MG63 (cell line): ENCODE measurements at regions not wholly inside any gene's neighbourhood (a gene's known extent, or its start where the extent isn't known, plus 50 kb on each side); places are given as distances from the start of the nearest gene placed in this dataset.
"Not testable (repeated sequence)": the region's sequence is repeated elsewhere in the genome, so short reads cannot be mapped to it uniquely, and the experiment has no call there.

Experiments
- DNase-seq: peaks from one replicate; pipeline ENCODE4 v3.0.0-alpha.2; 2020
- H3K27me3 ChIP-seq: fragments of 250-450 bp; sonication (Bioruptor Pico); 2 replicates; pipeline ENCODE4 v1.5.1; 2020; ENCODE audit warnings: mild to moderate bottlenecking, moderate library complexity
- H3K36me3 ChIP-seq: fragments of 250-450 bp; sonication (Bioruptor Pico); 2 replicates; pipeline ENCODE4 v1.5.1; 2020; ENCODE audit warnings: mild to moderate bottlenecking, moderate library complexity
- H3K4me3 ChIP-seq: fragments of 250-450 bp; sonication (Bioruptor Pico); 2 replicates; pipeline ENCODE4 v1.5.1; 2020; ENCODE audit warnings: mild to moderate bottlenecking, moderate library complexity
- H3K9me3 ChIP-seq: fragments of 250-450 bp; sonication (Bioruptor Pico); 2 replicates; pipeline ENCODE4 v1.5.1; 2020; ENCODE audit warnings: mild to moderate bottlenecking, moderate library complexity

DNA sequence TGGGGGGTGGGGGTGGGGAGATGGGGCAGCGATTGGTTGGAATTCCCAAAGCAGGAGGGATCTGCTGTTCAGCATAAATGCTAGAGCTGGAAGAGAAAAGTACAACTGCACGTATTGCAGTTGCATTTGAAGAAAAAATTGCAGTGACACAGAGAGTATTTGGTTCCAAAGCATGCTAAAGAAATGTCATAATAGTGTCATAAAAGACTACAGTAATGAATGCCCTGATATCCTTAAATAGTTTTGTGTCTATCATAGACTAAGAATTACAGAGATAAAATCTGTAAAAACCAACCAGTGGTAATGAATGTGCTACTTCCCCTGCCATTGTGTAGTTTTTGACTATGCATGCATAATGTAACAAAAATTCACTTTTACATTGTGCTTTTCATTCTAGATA lies 693.6 kb upstream of the SLC35B3 start:
- Histone ChIP-seq H3K4me3 (no peak overlapping the region), H3K9me3 (no peaks in the 10 kb centered on the region), H3K36me3 (no peaks in the 10 kb centered on the region), H3K27me3 (no peaks in the 10 kb centered on the region)
- no peak for DNase-seq

DNA sequence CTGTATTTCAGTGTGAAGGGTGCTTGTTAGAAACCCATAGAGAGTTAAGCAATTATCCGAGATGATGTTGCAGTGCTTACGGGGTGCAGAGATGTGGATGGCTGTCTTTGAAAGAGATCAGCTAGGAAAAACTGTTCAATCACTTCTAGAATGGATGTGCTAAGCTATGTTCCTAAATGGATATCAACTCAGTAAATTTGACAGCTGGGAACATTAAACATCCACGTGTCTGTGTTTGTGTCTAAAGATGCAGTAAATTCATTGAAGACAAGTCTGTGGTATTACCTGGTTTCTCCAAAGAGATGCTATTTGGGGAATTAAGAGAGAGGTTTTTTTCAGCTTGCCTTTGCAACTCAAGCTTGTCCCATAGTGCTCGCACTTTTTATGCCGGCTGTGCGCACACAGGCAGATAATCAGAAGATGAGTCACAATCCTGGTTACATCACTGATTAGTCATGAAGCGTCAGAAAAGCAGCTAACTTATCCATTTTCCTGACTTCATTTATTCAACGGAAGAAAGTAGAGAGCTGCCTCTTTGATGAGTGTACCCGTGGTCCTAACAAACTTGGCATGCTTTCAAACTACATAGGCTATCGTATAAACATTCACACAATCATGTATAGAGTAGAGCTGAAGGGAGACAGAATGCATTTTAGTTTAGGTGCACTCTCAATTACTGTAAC lies 691.7 kb upstream of the SLC35B3 start:
- DNase-seq = no peak
- Histone ChIP-seq H3K9me3 (no peaks in the 10 kb centered on the region), H3K36me3 (no peaks in the 10 kb centered on the region), H3K4me3 (no peak overlapping the region), H3K27me3 (no peaks in the 10 kb centered on the region)

DNA sequence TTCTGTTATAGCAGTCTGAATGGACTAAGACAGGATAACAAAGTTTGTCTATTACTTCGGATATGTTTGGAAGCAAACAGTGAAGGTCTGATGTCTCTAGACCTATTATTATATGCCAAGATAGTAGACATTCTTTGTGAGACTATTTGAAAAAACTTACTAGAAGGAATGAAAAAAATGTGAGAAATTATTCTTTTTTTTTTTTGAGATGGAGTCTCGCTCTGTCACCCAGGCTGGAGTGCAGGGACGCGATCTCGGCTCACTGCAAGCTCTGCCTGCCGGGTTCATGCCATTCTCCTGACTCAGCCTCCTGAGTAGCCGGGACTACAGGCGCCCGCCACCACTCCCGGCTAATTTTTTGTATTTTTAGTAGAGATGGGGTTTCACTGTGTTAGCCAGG lies 690.7 kb upstream of the SLC35B3 start:
- H3K36me3 ChIP-seq, H3K4me3 ChIP-seq, DNase-seq, H3K27me3 ChIP-seq, H3K9me3 ChIP-seq: not testable (repeated sequence)

DNA sequence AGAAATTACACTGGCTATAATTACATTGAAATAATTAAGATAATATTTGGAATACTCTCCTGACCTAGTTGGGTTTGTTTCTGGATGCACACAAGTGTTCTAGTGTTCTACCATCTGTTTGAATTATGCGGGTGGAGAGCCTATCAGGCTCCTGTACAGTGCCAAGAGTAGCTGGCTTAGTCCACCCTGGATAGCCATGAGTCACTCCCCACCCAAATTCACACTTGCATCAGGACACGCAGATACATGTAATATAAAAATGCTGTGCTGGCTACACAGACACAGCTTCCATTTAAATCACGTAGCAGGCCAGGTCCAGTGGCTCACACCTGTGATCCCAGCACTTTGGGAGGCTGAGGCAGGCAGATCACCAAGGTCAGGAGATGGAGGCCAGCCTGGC lies 686.2 kb upstream of the SLC35B3 start:
- H3K36me3 ChIP-seq = no peaks in the 10 kb centered on the region
- no peak overlapping the region for H3K4me3 ChIP-seq
- peak; percentile 68 for DNase-seq
- no peaks in the 10 kb centered on the region for H3K27me3 ChIP-seq
- no peaks in the 10 kb centered on the region for H3K9me3 ChIP-seq

DNA sequence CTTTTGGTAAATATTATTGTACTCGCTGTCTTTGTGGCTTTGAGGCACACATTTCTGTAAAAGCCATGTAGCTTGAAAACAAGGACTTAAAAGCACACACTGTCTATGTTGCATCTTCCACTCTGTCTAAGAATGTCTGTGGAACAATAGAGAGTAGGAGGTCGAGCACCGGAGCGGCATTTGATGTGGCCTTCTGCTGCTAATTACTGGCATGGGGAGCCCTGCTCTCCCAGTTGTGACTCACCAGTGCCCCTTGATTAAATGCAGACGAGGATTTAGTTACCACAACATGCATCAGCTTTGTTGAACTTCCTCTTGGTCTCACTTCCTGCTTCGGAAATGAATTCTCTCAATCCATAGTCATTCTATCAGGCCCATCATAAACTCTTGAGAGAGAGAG lies 680.7 kb upstream of the SLC35B3 start:
- no peak overlapping the region for H3K4me3 ChIP-seq
- H3K9me3 ChIP-seq = no peaks in the 10 kb centered on the region
- peak; percentile 32 for DNase-seq
- no peaks in the 10 kb centered on the region for H3K27me3 ChIP-seq
- no peaks in the 10 kb centered on the region for H3K36me3 ChIP-seq

DNA sequence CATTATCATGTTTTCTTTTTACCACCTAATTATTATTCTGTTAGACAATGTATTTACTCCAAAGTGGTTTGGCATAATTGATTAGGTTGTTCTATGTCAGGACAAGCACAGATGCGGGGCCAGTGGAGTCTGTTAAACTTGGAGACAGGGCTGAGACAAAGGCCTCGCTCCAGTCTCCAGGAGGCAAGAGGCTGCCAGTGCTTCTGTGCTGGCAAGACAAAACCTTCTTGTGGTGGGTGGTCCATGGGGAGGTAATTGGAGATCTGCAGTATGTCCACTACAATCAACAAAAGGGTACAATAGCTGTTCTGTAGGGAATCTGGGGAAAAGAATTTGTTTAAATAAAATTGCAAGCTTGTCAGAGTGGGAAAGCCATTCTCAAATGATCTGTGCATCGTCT lies 677.2 kb upstream of the SLC35B3 start:
- H3K36me3 ChIP-seq = no peaks in the 10 kb centered on the region
- no peak for DNase-seq
- H3K4me3 ChIP-seq = no peak overlapping the region
- no peaks in the 10 kb centered on the region for H3K9me3 ChIP-seq
- no peaks in the 10 kb centered on the region for H3K27me3 ChIP-seq

DNA sequence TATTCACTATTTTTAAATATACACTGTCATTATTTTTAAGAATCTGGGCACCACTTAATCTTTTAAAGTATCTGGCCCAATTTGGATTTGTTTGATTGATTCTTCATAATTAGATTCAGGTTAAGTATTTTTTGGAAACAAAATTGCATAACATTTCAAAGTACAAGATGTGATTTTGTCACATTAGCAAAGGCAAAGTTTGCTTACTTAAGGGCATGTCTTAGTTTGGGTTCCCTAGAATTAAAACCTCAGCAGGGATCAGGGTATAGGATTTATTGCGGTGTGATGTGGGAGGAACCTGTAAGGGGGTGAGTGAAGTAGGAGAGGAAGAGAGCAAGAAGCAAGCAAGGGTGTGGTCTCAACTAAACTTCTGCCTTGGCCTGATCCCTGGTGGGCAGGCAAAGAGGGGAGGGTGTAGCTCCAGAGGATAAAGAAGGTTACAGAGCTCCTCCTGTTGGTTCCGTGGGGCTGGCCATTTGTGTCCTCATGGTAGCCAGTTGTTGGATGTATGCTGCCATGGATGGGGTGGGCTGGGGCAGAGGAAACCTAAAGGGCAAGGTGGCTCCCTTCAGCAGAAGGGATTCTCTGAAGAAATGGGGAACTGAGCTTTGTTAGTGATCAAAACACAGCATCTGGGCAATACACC lies 668.7 kb upstream of the SLC35B3 start:
- no peaks in the 10 kb centered on the region for H3K36me3 ChIP-seq
- H3K27me3 ChIP-seq = no peaks in the 10 kb centered on the region
- no peaks in the 10 kb centered on the region for H3K9me3 ChIP-seq
- no peak overlapping the region for H3K4me3 ChIP-seq
- no peak for DNase-seq

DNA sequence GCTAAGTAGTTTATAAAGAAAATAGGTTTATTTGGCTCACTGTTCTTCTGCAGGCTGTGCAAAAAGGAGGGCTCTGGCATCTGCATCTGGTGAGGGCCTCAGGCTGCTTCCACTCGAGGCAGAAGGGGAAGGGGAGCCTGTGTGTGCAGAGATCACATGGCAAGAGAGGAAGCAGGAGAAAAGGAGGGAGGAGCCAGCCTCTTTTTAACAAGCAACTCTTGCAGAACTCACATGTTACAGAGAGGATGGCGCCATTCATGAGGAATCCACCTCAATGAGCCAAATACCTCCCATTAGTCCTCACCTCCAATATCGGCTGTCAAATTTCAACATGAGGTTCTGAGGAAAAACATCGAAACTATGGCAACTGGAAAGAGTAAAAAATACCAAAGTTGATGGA lies 666.6 kb upstream of the SLC35B3 start:
- H3K27me3 ChIP-seq = no peaks in the 10 kb centered on the region
- H3K4me3 ChIP-seq = no peak overlapping the region
- H3K36me3 ChIP-seq = no peaks in the 10 kb centered on the region
- no peaks in the 10 kb centered on the region for H3K9me3 ChIP-seq
- DNase-seq = no peak

DNA sequence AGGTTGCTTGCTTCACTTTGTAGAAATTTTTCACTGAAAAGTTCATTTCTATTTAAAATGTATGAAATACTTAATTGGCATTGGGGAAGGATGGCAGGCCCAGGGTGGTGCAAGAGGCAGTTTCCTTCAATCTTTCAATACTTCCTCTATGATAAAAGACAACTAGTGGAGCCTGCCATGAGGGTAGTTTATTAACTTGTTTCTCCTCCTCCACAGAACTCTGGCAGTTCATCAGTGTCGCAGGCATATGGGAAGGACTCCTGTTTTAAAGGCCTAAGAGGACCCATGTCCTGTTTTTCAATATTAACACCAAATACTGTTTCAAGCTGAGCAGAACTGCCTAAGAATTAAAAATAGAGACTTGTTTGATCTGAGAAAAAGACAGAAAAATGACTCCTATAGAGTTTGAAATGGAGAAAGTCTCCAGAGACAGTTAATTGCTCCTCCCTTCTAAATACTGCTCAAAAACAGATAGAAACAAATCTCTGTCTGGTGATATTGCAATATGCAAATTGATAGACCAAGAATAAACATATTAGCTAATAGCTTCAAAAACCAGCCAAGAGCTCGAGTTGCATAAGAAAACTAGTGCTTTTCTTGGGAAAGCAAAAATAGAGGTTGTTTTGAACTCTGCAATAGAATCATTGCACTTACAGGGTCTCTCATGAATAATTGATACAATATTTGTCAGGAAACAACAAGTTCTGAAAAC lies 665.7 kb upstream of the SLC35B3 start:
- H3K36me3 ChIP-seq = no peaks in the 10 kb centered on the region
- H3K27me3 ChIP-seq = no peaks in the 10 kb centered on the region
- DNase-seq = no peak
- H3K9me3 ChIP-seq = no peaks in the 10 kb centered on the region
- H3K4me3 ChIP-seq = no peak overlapping the region

DNA sequence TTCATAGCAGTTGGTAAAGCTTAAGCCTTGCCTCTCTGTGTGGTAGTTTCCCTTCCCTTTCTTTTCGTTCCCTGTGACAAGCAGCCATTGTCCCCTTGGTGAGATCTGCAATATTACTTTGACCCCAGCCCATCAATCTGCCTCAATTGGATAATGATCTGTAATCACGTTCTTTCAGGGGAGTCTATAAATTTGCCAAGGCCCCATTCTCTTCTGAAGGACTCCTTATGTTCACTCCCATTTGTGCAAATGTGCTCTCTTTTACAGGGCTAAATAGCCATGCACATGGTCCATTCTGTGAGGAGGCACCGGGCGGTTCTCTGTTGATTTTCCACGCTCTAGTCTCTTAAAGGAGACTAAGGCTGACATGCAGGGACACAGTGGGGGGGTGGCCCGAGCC lies 660.4 kb upstream of the SLC35B3 start:
- no peaks in the 10 kb centered on the region for H3K36me3 ChIP-seq
- H3K27me3 ChIP-seq = no peaks in the 10 kb centered on the region

DNA sequence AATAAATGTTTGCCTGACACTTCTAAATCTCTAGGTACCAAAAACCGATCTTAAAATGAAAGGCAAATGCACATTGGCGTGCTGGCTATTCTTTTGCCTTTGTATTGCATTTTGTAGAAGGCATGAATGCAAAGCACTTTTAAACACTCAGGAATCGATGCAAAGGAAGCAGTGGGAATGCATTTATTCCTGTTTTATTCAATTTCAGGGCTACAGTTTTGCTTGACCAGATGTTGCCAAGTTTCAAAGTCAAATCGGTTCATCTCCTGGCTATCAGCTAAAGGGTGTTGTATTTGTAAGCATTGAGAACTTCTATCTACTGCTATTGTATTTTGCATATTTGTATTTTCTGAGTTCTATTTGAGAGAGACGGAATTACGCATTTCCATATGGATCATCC lies 659.8 kb upstream of the SLC35B3 start:
- no peak for DNase-seq

More for the DNA sequence above, 660.4 kb upstream of the SLC35B3 start:
- DNase-seq = no peak
- no peaks in the 10 kb centered on the region for H3K9me3 ChIP-seq
- no peak overlapping the region for H3K4me3 ChIP-seq

DNA sequence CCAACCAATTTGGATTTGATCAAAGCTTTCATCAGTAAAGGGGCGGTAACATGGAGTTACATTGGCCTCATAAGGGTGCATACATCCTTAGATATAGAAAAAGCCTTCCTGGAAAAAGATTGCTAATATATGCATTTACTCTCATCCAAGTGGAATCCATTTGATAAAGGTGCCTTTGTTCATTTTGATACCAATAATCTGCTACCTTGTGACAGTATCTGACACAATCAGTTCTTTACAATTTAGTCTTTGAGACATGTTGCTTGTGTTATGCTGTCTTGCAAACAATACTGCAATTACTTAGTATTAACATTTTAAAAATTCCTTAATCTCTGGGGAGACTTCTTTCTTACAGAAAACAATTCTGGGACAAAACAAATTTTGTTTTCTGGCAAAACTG lies 654.4 kb upstream of the SLC35B3 start:
- Histone ChIP-seq H3K27me3 (no peaks in the 10 kb centered on the region), H3K9me3 (no peaks in the 10 kb centered on the region), H3K4me3 (no peak overlapping the region), H3K36me3 (no peaks in the 10 kb centered on the region)
- DNase-seq = no peak

More for the DNA sequence above, 659.8 kb upstream of the SLC35B3 start:
- Histone ChIP-seq H3K36me3 (no peaks in the 10 kb centered on the region), H3K9me3 (no peaks in the 10 kb centered on the region), H3K27me3 (no peaks in the 10 kb centered on the region), H3K4me3 (no peak overlapping the region)

DNA sequence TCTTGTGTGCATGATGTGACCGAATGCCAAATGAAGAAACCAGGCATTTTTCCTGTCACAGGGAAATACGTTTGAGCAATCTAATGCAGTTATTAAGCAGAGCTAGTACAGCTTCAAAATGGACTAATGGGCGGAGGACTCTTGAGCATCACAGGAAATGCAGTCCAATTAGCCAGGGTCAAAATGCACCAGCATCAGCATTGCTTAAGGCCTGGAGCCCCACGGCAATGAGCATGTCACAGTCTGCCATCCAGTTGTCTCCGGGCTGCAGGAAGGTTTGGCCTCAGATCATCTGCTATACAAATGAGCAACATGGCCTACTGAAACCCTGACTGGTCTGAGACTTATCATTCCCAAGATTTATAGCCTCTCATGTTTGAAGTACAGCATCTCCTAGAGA lies 652.1 kb upstream of the SLC35B3 start:
- DNase-seq = no peak
- H3K9me3 ChIP-seq = no peaks in the 10 kb centered on the region
- H3K27me3 ChIP-seq = no peaks in the 10 kb centered on the region
- H3K4me3 ChIP-seq = no peak overlapping the region
- H3K36me3 ChIP-seq = no peaks in the 10 kb centered on the region

DNA sequence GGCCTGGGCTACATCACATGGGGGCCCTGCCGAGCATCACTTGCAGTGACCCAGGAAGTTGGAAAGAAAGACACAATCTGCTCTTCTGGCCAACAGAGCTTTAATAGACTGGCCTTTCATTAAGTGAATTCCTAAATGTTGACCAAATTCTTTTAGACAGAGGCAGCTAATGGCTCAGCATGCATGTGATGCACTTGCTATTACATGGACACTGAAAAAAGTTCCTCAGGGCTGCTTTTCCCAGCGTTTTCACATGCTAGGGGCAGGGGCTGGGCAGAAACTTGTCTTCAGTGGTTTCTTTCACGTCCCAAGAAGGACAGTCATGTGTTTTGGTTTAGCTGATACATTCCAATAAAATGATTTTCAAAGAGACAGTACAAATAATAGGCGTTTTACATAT lies 651.0 kb upstream of the SLC35B3 start:
- H3K4me3 ChIP-seq = no peak overlapping the region
- DNase-seq = no peak
- no peaks in the 10 kb centered on the region for H3K9me3 ChIP-seq
- no peaks in the 10 kb centered on the region for H3K27me3 ChIP-seq
- no peaks in the 10 kb centered on the region for H3K36me3 ChIP-seq

DNA sequence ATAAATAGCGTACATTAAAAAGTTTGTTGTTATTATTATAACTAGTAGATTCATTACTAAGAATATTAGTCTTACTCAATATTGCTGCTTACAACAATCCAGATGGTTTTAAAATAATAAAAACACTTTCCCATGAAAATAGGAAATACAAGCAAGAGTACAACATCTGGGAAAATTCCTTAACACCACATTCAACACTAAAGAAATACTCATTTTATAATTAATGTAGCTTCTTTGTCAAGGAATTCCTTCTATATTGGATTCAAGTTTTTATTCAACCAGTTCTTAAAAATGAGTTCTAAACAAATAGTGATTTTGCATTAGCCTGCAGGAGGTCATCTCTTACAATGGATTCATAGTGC lies 650.3 kb upstream of the SLC35B3 start:
- no peaks in the 10 kb centered on the region for H3K36me3 ChIP-seq
- H3K9me3 ChIP-seq = no peaks in the 10 kb centered on the region
- DNase-seq = no peak
- no peaks in the 10 kb centered on the region for H3K27me3 ChIP-seq
- H3K4me3 ChIP-seq = no peak overlapping the region

DNA sequence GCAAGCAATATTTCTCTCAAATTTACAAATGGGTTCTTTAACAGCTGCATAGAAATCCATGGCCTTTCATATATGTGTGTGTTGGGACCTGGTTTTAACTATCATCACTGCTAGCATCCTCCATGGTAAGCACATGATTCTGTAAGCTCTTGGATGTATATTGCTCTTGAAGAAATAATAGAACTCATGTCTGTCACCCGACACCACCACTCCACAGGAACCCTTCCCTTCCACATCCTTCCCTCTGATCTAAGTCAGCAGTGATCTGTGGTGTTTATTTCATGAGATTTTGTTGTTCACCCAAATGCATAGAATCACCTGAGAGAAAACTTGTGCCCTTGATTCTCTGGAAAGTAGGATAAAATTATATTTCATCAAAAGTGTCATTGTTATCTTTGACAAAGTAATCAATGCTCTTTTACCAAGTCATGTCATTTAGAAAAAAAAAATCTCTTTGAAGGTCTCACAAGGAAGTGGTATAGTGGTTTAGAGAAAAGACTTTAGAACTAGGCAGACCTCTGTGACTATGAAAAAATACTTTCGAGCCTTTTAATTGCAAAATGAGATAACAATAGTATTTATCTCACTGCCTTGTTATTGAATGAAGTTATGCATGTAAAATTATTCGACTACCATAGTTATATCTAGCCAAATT lies 649.8 kb upstream of the SLC35B3 start:
- H3K27me3 ChIP-seq = no peaks in the 10 kb centered on the region
- no peaks in the 10 kb centered on the region for H3K9me3 ChIP-seq
- DNase-seq = no peak
- H3K4me3 ChIP-seq = no peak overlapping the region
- H3K36me3 ChIP-seq = no peaks in the 10 kb centered on the region

DNA sequence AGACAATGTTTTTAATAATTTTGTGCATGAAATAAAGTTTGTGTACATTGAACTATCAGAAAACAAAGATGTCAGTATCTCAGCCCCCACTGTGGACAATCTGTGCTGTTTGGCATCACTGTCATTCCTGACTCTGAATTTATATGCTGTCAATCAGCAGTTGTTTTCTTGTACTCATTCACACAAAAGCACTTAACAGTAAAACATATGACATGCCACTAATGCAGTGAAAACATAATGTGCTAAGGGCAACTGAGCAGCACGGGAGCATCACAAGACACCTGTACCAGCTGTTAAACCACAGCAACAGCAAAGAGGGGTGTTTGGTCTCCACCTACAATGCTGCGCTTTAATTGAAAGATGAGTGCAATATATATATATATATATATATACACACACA lies 647.8 kb upstream of the SLC35B3 start:
- DNase-seq = no peak
- no peak overlapping the region for H3K4me3 ChIP-seq
- no peaks in the 10 kb centered on the region for H3K27me3 ChIP-seq
- no peaks in the 10 kb centered on the region for H3K36me3 ChIP-seq
- H3K9me3 ChIP-seq = no peaks in the 10 kb centered on the region
